ENCODE measurements at regions not wholly inside any gene's neighbourhood (a gene's known extent, or its start where the extent isn't known, plus 50 kb on each side); places are given as distances from the start of the nearest gene placed in this dataset.

- DNase-seq, result no peak
These were observed 159.8 kb downstream of the METTL4 start for GRCh38 chr18:2411381-2411960.

- peak; percentile 22 for DNase-seq
These were observed 159.0 kb downstream of the METTL4 start for GRCh38 chr18:2412281-2412680.

- no peak for DNase-seq
These were observed 158.1 kb downstream of the METTL4 start for GRCh38 chr18:2412996-2413751.

- DNase-seq, result no peak
These were observed 157.1 kb downstream of the METTL4 start for GRCh38 chr18:2414235-2414634.

GRCh38 chr18:2415656-2416055, 155.6 kb downstream of the METTL4 start:
- DNase-seq, result no peak

- no peak for DNase-seq
These were observed 153.3 kb downstream of the METTL4 start for GRCh38 chr18:2417861-2418610.

GRCh38 chr18:2420367-2420766, 150.9 kb downstream of the METTL4 start:
- no peak for DNase-seq

GRCh38 chr18:2423761-2424160, 147.5 kb downstream of the METTL4 start:
- no peak for DNase-seq

- no peak for DNase-seq
These were observed 146.9 kb downstream of the METTL4 start for GRCh38 chr18:2424420-2424819.

GRCh38 chr18:2425426-2426317, 145.6 kb downstream of the METTL4 start:
- no peak for DNase-seq

GRCh38 chr18:2430191-2430590, 141.1 kb downstream of the METTL4 start:
- no peak for DNase-seq

GRCh38 chr18:2431806-2432205, 139.5 kb downstream of the METTL4 start:
- no peak for DNase-seq

- DNase-seq, result no peak
These were observed 137.9 kb downstream of the METTL4 start for GRCh38 chr18:2433366-2433765.

GRCh38 chr18:2441544-2441943, 129.8 kb downstream of the METTL4 start:
- no peak for DNase-seq

GRCh38 chr18:2442006-2442405, 129.3 kb downstream of the METTL4 start:
- no peak for DNase-seq

- no peak for DNase-seq
These were observed 128.5 kb downstream of the METTL4 start for GRCh38 chr18:2442726-2443275.

GRCh38 chr18:2444201-2444875, 127.0 kb downstream of the METTL4 start:
- no peak for DNase-seq

- no peak for DNase-seq
These were observed 122.6 kb downstream of the METTL4 start for GRCh38 chr18:2448565-2449151.

GRCh38 chr18:2451556-2451955, 119.7 kb downstream of the METTL4 start:
- peak; percentile 38 for DNase-seq

- no peak for DNase-seq
These were observed 111.4 kb downstream of the METTL4 start for GRCh38 chr18:2459886-2460285.

GRCh38 chr18:2466978-2467377, 104.3 kb downstream of the METTL4 start:
- DNase-seq, result no peak

GRCh38 chr18:2468051-2468450, 103.3 kb downstream of the METTL4 start:
- DNase-seq, result no peak

All from NCI-H69 (cell line).